GM12865 (cell line): ENCODE measurements at regions not wholly inside any gene's neighbourhood (a gene's known extent, or its start where the extent isn't known, plus 50 kb on each side); places are given as distances from the start of the nearest gene placed in this dataset.

Experiments used
- DNase-seq: peaks from one replicate; pipeline ENCODE4 v3.0.0; 2010; ENCODE audit warnings: low read depth
- H3K4me3 ChIP-seq: 2 replicates; pipeline ENCODE4 v1.5.1; 2011; ENCODE audit warnings: mild to moderate bottlenecking, low read depth, low read length, control low read depth
- TF ChIP-seq, protein P1 (sequence below): IDR thresholded peaks from 2 replicates; pipeline ENCODE4 v1.5.1; 2011; ENCODE audit warnings: low read length, control low read depth, low read depth, inconsistent platforms; ENCODE audit not compliant: insufficient read depth; ENCODE audit errors: missing control alignments

DNA sequence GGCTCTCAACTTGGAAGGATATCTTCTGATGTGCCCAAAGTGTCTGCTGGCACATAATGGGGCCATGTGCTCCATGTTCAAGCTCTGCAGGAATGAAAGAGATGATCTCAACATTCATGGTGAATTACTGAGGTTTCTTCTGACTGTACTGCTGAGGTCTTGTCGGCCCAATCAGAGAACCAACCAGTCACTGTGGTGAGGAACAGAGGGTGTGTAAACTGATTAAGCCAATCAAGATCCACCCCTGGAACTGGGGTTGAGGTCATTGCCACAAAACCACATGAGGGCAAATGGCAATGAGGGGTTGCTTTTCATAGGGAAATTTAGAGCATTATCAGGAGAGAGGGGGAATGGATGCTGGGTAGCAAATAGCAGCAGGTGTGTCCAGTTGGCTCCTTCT lies 152.3 kb upstream of the RAG2 start:
- no peak overlapping the region for H3K4me3 ChIP-seq
- TF ChIP-seq, protein P1, sequence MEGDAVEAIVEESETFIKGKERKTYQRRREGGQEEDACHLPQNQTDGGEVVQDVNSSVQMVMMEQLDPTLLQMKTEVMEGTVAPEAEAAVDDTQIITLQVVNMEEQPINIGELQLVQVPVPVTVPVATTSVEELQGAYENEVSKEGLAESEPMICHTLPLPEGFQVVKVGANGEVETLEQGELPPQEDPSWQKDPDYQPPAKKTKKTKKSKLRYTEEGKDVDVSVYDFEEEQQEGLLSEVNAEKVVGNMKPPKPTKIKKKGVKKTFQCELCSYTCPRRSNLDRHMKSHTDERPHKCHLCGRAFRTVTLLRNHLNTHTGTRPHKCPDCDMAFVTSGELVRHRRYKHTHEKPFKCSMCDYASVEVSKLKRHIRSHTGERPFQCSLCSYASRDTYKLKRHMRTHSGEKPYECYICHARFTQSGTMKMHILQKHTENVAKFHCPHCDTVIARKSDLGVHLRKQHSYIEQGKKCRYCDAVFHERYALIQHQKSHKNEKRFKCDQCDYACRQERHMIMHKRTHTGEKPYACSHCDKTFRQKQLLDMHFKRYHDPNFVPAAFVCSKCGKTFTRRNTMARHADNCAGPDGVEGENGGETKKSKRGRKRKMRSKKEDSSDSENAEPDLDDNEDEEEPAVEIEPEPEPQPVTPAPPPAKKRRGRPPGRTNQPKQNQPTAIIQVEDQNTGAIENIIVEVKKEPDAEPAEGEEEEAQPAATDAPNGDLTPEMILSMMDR: no peak
- DNase-seq: no peak

DNA sequence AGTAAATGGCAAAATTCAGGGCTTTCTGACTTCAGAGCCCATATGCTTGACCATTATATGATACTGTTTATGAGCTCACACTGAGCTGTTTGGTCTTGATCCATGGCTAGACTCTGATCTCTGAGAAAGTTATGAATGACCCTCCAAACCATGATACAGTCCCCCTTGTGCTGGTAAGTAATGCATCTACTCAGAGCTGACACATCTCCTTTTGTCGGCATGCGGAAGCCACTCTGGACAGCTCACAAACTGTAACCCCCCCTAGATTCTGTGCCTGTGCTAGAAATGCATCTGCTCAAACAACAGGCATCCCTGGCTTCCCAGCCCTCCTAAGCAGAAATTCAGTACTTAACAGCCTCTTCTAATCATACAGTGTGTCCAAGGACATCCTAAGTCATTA lies 150.8 kb upstream of the RAG2 start:
- no peak overlapping the region for H3K4me3 ChIP-seq
- TF ChIP-seq, protein P1: no peak
- DNase-seq: no peak

DNA sequence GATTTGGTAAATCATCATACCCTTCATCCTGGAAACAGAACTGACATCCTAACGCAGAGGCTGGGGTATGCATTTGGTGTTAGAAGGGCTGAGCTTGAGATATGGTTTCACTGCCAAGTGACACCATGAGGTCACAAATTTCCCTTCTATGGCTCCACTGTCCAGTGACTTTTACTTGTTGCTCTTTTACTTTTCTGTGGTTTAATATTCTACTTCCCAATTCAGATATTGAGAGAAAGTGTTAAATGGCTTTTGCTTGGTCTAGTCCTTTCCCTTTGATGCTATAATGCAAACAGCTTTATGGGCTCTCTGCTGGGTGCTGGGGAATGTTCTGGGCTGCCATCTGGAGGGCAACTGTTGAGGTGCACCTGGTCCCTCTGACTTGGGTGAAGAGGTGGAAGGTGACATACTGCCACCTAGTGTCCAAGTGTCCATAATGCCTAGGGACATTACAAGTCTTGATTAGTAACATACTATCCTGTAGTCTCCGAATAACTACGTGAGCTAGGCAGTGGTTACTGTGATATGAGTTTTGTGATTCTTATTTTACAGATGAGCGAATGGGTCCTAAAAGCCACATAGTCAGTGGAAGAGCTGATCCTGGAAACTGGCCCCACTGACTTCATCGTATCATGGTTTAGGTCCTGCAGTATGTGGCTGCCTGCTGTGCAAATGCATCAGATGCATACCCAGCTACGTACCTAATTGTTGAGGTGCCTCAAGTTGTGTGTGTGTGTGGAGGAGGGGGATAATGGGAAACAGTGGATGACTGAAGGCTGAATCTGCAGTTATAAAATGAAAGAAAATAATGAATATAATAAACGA lies 149.1 kb upstream of the RAG2 start:
- TF ChIP-seq, protein P1: peak; percentile 98
- H3K4me3 ChIP-seq: no peak overlapping the region
- peak; percentile 95 for DNase-seq

DNA sequence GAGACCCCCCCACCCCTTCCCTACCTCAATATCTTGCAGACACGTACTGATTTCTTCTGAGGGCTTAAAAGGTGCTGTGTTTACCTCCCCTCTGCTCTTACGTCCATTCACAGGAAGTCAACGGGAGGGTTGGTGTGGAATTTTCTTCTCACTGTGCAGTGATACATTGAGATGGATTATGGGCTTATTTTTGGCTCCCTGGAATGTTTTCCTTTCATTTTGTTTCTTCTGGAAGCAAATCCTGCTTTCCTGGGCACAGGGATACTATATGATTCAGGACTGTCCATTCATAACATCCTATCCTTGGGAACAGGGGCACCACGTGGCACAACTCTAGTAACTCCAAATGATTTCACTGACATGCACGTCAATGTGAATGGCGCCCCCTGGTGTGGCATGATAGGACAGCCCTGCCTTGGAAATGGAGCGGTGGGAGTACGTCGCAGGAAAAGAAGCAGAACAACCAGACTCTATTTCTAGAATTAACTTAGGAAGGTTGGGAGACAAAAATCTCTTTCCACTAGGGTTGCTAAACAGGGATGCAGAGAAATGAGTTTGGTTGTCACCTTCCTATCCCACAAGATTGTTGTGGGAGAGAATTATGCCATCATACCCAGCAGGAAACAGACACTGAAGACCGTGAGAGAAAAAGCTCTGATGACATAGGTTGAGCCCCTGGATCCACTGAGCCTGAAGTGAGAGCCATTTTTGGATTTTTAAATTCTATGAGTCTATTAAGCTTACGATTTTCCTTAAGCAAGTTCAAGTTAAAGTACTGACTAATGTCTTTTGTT lies 146.5 kb upstream of the RAG2 start:
- peak; percentile 78 for DNase-seq
- TF ChIP-seq, protein P1: peak; percentile 79
- no peak overlapping the region for H3K4me3 ChIP-seq

DNA sequence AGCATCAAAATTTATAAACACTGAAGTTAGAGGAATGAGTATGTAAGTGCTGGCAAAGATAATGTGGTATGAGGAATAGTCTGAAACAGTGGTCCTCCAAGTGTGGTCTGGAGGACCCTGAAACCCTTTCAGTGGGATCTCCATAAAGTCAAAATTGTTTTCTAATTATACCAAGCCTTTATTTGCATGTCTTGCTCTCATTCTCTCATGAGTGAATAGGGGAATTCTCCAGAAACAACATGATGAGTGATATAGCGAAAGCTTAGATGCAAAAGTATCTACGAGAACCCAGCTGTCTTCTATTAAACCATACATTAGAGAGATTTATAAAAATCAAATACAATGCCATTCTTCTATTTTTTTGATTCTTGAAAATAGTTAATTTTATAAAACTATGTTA lies 145.0 kb upstream of the RAG2 start:
- H3K4me3 ChIP-seq: no peak overlapping the region
- peak; percentile 63 for DNase-seq
- TF ChIP-seq, protein P1: no peak

DNA sequence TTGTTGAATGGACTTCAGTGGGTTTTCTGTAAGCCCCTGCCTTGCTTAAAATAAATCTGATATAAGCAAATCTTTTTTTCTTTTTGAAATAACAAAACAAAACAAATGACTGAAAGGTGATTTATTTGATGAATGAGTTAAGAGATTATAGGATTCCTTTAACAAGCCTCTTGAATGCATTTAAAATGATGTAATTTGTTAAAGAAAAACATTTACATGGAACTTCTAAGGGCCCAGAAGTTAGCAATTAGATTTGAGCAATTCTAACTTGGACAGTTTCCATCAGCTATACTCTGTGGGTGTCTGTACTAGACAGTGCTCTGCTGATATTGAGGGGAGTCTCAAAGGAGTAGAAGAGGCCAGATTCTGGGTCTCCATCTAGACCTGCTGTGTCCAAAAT lies 143.5 kb upstream of the RAG2 start:
- no peak overlapping the region for H3K4me3 ChIP-seq
- DNase-seq: no peak
- TF ChIP-seq, protein P1: no peak
